ENCODE measurements at regions not wholly inside any gene's neighbourhood (a gene's known extent, or its start where the extent isn't known, plus 50 kb on each side); places are given as distances from the start of the nearest gene placed in this dataset.

- TF ChIP-seq, protein P1, sequence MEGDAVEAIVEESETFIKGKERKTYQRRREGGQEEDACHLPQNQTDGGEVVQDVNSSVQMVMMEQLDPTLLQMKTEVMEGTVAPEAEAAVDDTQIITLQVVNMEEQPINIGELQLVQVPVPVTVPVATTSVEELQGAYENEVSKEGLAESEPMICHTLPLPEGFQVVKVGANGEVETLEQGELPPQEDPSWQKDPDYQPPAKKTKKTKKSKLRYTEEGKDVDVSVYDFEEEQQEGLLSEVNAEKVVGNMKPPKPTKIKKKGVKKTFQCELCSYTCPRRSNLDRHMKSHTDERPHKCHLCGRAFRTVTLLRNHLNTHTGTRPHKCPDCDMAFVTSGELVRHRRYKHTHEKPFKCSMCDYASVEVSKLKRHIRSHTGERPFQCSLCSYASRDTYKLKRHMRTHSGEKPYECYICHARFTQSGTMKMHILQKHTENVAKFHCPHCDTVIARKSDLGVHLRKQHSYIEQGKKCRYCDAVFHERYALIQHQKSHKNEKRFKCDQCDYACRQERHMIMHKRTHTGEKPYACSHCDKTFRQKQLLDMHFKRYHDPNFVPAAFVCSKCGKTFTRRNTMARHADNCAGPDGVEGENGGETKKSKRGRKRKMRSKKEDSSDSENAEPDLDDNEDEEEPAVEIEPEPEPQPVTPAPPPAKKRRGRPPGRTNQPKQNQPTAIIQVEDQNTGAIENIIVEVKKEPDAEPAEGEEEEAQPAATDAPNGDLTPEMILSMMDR (IDR thresholded peaks at IDR 0.05), result no peak
- TF ChIP-seq EZH2 (IDR thresholded peaks at IDR 0.05; ENCODE audit: borderline replicate concordance, insufficient read depth, low read depth, low read length, poor library complexity, severe bottlenecking), result no peak
Observed at GRCh38 chr19:29432677-29433076, 93.1 kb upstream of the VSTM2B start.
